WTC11 (cell line): ENCODE measurements at regions not wholly inside any gene's neighbourhood (a gene's known extent, or its start where the extent isn't known, plus 50 kb on each side); places are given as distances from the start of the nearest gene placed in this dataset.

Source experiments
- ATAC-seq: fragments of 200-7000 bp; cut with Tn5 transposase; 2 replicates; pipeline ENCODE4 v1.10.0; 2021; ENCODE audit warnings: mild to moderate bottlenecking, moderate library complexity
- CTCF ChIA-PET: fragments of 300-600 bp; sonication (Branson Sonifier 250); formaldehyde crosslinking; loops from one replicate; lab custom pipeline; 2021; ENCODE audit warnings: antibody characterized with exemption; lab: Charles Lee
- POLR2A ChIA-PET: fragments of 350-600 bp; sonication (Branson Sonifier 250); formaldehyde crosslinking; loops from one replicate; lab custom pipeline; 2021; ENCODE audit warnings: antibody characterized with exemption; lab: Charles Lee
- DNase-seq: peaks from one replicate; pipeline ENCODE4 v3.0.0; 2021; ENCODE audit warnings: low spot score
- H3K27ac Mint-ChIP-seq: 2 replicates; pipeline ENCODE4 v1.8.0; 2021; ENCODE audit warnings: mixed read lengths
- H3K27me3 Mint-ChIP-seq: 2 replicates; pipeline ENCODE4 v1.8.0; 2021; ENCODE audit warnings: low read depth, mild to moderate bottlenecking, moderate library complexity, mixed read lengths
- H3K36me3 Mint-ChIP-seq: 2 replicates; pipeline ENCODE4 v1.8.0; 2021; ENCODE audit warnings: mixed read lengths
- H3K4me1 Mint-ChIP-seq: 2 replicates; pipeline ENCODE4 v1.8.0; 2022; ENCODE audit warnings: mixed read lengths
- H3K4me3 Mint-ChIP-seq: 2 replicates; pipeline ENCODE4 v1.8.0; 2021; ENCODE audit warnings: mild to moderate bottlenecking, moderate library complexity, mixed read lengths
- H3K9me3 Mint-ChIP-seq: 2 replicates; pipeline ENCODE4 v1.8.0; 2021; ENCODE audit warnings: mixed read lengths
- FOXJ3 ChIP-seq: sonication (generic); formaldehyde crosslinking; IDR thresholded peaks from 2 replicates; pipeline ENCODE4 v1.9.0; 2021; ENCODE audit warnings: missing genetic modification reagents, mild to moderate bottlenecking, borderline replicate concordance
- GABPB1 ChIP-seq: sonication (generic); formaldehyde crosslinking; IDR thresholded peaks from 2 replicates; pipeline ENCODE4 v1.8.1; 2023; ENCODE audit warnings: mild to moderate bottlenecking, missing genetic modification reagents
- JUN ChIP-seq: sonication (generic); formaldehyde crosslinking; IDR thresholded peaks from 2 replicates; pipeline ENCODE4 v1.8.0; 2023; ENCODE audit warnings: mild to moderate bottlenecking, missing genetic modification reagents
- MXD4 ChIP-seq: fragments of 250-450 bp; sonication (Bioruptor Pico); IDR thresholded peaks from 2 replicates; pipeline ENCODE4 v1.8.0; 2021; ENCODE audit warnings: mild to moderate bottlenecking, moderate library complexity, borderline replicate concordance
- NR2C2 ChIP-seq: sonication (generic); formaldehyde crosslinking; IDR thresholded peaks from 2 replicates; pipeline ENCODE4 v1.8.0; 2022; ENCODE audit warnings: mild to moderate bottlenecking, missing genetic modification reagents
- OVOL2 ChIP-seq: fragments of 250-450 bp; sonication (Bioruptor Pico); IDR thresholded peaks from 2 replicates; pipeline ENCODE4 v1.9.0; 2021; ENCODE audit warnings: mild to moderate bottlenecking, borderline replicate concordance
- TP53 ChIP-seq: sonication (generic); formaldehyde crosslinking; IDR thresholded peaks from 2 replicates; pipeline ENCODE4 v1.8.1; 2023; ENCODE audit warnings: mild to moderate bottlenecking, missing genetic modification reagents
- TF ChIP-seq, protein P1 (sequence below): fragments of 250-450 bp; sonication (Bioruptor Pico); IDR thresholded peaks from 2 replicates; pipeline ENCODE4 v2.1.2; 2022; ENCODE audit warnings: mild to moderate bottlenecking, moderate library complexity
- TF ChIP-seq, protein P2 (sequence below): sonication (generic); formaldehyde crosslinking; IDR thresholded peaks from 2 replicates; pipeline ENCODE4 v1.8.0; 2022; ENCODE audit warnings: missing genetic modification reagents
- TF ChIP-seq, protein P3 (sequence below): sonication (generic); formaldehyde crosslinking; IDR thresholded peaks from 2 replicates; pipeline ENCODE4 v1.8.0; 2023; ENCODE audit warnings: missing genetic modification reagents
- TF ChIP-seq, protein P4 (sequence below): sonication (generic); formaldehyde crosslinking; IDR thresholded peaks from 2 replicates; pipeline ENCODE4 v1.8.1; 2022; ENCODE audit warnings: mild to moderate bottlenecking, missing genetic modification reagents, moderate library complexity, borderline replicate concordance
- TF ChIP-seq, protein P5 (sequence below): sonication (generic); formaldehyde crosslinking; IDR thresholded peaks from 2 replicates; pipeline ENCODE4 v1.8.1; 2023; ENCODE audit warnings: mild to moderate bottlenecking, missing genetic modification reagents
- TF ChIP-seq, protein P6 (sequence below): sonication (generic); formaldehyde crosslinking; IDR thresholded peaks from 2 replicates; pipeline ENCODE4 v1.8.1; 2022; ENCODE audit warnings: mild to moderate bottlenecking, moderate library complexity, missing genetic modification reagents
- TF ChIP-seq, protein P7 (sequence below): sonication (generic); formaldehyde crosslinking; IDR thresholded peaks from 2 replicates; pipeline ENCODE4 v1.8.0; 2022; ENCODE audit warnings: mild to moderate bottlenecking, missing genetic modification reagents
- TF ChIP-seq, protein P8 (sequence below): sonication (generic); formaldehyde crosslinking; IDR thresholded peaks from 2 replicates; pipeline ENCODE4 v1.8.1; 2023; ENCODE audit warnings: mild to moderate bottlenecking, missing genetic modification reagents
- TF ChIP-seq, protein P9 (sequence below): fragments of 250-450 bp; sonication (Bioruptor Pico); IDR thresholded peaks from 2 replicates; pipeline ENCODE4 v1.9.0; 2021; ENCODE audit warnings: moderate library complexity, mild to moderate bottlenecking, inconsistent platforms, borderline replicate concordance
- TF ChIP-seq, protein P10 (sequence below): sonication (generic); formaldehyde crosslinking; IDR thresholded peaks from 2 replicates; pipeline ENCODE4 v1.8.1; 2023; ENCODE audit warnings: mild to moderate bottlenecking, missing genetic modification reagents, borderline replicate concordance

DNA sequence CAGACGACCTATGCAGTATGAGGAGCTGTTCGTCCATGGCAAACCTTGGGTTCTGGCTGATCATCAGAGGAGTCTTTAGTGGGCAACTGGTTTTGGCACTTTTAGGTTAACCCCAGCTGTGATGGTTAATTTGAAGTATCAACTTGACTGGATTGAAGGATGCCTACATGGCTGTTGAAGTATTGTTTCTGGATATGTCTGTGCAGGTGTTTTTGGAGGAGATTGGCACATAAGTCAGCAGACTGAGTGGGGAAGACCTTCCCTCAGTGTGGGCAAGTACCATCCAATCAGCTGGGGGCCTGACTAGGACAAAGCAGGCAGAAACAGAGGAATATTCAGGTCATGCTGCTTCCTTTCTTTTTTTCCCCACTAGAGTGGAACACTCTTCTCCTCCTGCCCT is 284.1 kb downstream of the NFKBIZ start:
- Mint-ChIP-seq H3K9me3 (no peaks in the 10 kb centered on the region), H3K4me1 (peaks cover 2% of the 10 kb centered on the region; the same call in 1 of the 2 replicates), H3K4me3 (no peak overlapping the region), H3K36me3 (no peaks in the 10 kb centered on the region), H3K27ac (no peak overlapping the region), H3K27me3 (no peaks in the 10 kb centered on the region)
- no peak for DNase-seq
- ChIA-PET CTCF (no interaction called here), POLR2A (interaction anchor here (0.6 kb wide), 1 partner anchor 277 kb away, joined by 3 read pairs; no protein-coding TSS in a partner anchor)
- TF ChIP-seq, protein P1, sequence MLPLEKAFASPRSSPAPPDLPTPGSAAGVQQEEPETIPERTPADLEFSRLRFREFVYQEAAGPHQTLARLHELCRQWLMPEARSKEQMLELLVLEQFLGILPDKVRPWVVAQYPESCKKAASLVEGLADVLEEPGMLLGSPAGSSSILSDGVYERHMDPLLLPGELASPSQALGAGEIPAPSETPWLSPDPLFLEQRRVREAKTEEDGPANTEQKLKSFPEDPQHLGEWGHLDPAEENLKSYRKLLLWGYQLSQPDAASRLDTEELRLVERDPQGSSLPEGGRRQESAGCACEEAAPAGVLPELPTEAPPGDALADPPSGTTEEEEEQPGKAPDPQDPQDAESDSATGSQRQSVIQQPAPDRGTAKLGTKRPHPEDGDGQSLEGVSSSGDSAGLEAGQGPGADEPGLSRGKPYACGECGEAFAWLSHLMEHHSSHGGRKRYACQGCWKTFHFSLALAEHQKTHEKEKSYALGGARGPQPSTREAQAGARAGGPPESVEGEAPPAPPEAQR: no peak
- no peak for TF ChIP-seq MXD4 (CRISPR knock-in tag)
- TF ChIP-seq FOXJ3 (CRISPR knock-in tag): no peak
- TF ChIP-seq, protein P2, sequence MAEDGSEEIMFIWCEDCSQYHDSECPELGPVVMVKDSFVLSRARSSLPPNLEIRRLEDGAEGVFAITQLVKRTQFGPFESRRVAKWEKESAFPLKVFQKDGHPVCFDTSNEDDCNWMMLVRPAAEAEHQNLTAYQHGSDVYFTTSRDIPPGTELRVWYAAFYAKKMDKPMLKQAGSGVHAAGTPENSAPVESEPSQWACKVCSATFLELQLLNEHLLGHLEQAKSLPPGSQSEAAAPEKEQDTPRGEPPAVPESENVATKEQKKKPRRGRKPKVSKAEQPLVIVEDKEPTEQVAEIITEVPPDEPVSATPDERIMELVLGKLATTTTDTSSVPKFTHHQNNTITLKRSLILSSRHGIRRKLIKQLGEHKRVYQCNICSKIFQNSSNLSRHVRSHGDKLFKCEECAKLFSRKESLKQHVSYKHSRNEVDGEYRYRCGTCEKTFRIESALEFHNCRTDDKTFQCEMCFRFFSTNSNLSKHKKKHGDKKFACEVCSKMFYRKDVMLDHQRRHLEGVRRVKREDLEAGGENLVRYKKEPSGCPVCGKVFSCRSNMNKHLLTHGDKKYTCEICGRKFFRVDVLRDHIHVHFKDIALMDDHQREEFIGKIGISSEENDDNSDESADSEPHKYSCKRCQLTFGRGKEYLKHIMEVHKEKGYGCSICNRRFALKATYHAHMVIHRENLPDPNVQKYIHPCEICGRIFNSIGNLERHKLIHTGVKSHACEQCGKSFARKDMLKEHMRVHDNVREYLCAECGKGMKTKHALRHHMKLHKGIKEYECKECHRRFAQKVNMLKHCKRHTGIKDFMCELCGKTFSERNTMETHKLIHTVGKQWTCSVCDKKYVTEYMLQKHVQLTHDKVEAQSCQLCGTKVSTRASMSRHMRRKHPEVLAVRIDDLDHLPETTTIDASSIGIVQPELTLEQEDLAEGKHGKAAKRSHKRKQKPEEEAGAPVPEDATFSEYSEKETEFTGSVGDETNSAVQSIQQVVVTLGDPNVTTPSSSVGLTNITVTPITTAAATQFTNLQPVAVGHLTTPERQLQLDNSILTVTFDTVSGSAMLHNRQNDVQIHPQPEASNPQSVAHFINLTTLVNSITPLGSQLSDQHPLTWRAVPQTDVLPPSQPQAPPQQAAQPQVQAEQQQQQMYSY: no peak
- TF ChIP-seq GABPB1 (CRISPR knock-in tag): no peak
- TF ChIP-seq, protein P3, sequence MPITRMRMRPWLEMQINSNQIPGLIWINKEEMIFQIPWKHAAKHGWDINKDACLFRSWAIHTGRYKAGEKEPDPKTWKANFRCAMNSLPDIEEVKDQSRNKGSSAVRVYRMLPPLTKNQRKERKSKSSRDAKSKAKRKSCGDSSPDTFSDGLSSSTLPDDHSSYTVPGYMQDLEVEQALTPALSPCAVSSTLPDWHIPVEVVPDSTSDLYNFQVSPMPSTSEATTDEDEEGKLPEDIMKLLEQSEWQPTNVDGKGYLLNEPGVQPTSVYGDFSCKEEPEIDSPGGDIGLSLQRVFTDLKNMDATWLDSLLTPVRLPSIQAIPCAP: no peak
- TF ChIP-seq, protein P4, sequence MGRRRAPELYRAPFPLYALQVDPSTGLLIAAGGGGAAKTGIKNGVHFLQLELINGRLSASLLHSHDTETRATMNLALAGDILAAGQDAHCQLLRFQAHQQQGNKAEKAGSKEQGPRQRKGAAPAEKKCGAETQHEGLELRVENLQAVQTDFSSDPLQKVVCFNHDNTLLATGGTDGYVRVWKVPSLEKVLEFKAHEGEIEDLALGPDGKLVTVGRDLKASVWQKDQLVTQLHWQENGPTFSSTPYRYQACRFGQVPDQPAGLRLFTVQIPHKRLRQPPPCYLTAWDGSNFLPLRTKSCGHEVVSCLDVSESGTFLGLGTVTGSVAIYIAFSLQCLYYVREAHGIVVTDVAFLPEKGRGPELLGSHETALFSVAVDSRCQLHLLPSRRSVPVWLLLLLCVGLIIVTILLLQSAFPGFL (CRISPR knock-in tag): no peak
- TF ChIP-seq, protein P5, sequence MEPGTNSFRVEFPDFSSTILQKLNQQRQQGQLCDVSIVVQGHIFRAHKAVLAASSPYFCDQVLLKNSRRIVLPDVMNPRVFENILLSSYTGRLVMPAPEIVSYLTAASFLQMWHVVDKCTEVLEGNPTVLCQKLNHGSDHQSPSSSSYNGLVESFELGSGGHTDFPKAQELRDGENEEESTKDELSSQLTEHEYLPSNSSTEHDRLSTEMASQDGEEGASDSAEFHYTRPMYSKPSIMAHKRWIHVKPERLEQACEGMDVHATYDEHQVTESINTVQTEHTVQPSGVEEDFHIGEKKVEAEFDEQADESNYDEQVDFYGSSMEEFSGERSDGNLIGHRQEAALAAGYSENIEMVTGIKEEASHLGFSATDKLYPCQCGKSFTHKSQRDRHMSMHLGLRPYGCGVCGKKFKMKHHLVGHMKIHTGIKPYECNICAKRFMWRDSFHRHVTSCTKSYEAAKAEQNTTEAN (CRISPR knock-in tag): no peak
- TF ChIP-seq, protein P6, sequence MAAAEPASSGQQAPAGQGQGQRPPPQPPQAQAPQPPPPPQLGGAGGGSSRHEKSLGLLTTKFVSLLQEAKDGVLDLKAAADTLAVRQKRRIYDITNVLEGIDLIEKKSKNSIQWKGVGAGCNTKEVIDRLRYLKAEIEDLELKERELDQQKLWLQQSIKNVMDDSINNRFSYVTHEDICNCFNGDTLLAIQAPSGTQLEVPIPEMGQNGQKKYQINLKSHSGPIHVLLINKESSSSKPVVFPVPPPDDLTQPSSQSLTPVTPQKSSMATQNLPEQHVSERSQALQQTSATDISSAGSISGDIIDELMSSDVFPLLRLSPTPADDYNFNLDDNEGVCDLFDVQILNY (CRISPR knock-in tag): no peak
- ATAC-seq: no peak

DNA sequence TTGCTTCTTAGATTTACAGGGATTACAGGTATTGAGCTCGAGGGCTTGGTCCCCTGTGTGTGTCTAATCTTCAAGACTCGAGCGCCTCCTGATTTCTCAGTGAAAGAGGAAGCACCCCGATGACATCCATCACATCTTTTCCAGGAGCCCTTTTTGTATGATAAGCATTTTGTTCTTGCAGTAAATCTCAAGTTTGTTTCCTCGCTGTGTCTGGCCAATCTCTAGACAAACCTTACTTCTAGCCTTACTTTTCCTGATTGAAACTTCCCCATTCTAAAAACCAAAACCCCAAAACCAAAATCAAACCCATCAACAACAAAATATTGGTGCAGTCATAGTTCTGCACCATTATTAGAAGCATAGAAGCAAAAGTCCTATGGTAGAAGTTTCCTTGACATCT is 286.0 kb downstream of the NFKBIZ start:
- TF ChIP-seq, protein P7, sequence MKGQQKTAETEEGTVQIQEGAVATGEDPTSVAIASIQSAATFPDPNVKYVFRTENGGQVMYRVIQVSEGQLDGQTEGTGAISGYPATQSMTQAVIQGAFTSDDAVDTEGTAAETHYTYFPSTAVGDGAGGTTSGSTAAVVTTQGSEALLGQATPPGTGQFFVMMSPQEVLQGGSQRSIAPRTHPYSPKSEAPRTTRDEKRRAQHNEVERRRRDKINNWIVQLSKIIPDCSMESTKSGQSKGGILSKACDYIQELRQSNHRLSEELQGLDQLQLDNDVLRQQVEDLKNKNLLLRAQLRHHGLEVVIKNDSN (CRISPR knock-in tag): no peak
- TF ChIP-seq, protein P8, sequence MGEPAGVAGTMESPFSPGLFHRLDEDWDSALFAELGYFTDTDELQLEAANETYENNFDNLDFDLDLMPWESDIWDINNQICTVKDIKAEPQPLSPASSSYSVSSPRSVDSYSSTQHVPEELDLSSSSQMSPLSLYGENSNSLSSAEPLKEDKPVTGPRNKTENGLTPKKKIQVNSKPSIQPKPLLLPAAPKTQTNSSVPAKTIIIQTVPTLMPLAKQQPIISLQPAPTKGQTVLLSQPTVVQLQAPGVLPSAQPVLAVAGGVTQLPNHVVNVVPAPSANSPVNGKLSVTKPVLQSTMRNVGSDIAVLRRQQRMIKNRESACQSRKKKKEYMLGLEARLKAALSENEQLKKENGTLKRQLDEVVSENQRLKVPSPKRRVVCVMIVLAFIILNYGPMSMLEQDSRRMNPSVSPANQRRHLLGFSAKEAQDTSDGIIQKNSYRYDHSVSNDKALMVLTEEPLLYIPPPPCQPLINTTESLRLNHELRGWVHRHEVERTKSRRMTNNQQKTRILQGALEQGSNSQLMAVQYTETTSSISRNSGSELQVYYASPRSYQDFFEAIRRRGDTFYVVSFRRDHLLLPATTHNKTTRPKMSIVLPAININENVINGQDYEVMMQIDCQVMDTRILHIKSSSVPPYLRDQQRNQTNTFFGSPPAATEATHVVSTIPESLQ (CRISPR knock-in tag): no peak
- TF ChIP-seq, protein P9, sequence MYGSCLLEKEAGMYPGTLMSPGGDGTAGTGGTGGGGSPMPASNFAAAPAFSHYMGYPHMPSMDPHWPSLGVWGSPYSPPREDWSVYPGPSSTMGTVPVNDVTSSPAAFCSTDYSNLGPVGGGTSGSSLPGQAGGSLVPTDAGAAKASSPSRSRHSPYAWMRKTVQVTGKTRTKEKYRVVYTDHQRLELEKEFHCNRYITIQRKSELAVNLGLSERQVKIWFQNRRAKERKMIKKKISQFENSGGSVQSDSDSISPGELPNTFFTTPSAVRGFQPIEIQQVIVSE (CRISPR knock-in tag): no peak
- TF ChIP-seq NR2C2 (no peak), OVOL2 (CRISPR knock-in tag) (no peak), JUN (CRISPR knock-in tag) (no peak), TP53 (no peak)
- TF ChIP-seq, protein P10, sequence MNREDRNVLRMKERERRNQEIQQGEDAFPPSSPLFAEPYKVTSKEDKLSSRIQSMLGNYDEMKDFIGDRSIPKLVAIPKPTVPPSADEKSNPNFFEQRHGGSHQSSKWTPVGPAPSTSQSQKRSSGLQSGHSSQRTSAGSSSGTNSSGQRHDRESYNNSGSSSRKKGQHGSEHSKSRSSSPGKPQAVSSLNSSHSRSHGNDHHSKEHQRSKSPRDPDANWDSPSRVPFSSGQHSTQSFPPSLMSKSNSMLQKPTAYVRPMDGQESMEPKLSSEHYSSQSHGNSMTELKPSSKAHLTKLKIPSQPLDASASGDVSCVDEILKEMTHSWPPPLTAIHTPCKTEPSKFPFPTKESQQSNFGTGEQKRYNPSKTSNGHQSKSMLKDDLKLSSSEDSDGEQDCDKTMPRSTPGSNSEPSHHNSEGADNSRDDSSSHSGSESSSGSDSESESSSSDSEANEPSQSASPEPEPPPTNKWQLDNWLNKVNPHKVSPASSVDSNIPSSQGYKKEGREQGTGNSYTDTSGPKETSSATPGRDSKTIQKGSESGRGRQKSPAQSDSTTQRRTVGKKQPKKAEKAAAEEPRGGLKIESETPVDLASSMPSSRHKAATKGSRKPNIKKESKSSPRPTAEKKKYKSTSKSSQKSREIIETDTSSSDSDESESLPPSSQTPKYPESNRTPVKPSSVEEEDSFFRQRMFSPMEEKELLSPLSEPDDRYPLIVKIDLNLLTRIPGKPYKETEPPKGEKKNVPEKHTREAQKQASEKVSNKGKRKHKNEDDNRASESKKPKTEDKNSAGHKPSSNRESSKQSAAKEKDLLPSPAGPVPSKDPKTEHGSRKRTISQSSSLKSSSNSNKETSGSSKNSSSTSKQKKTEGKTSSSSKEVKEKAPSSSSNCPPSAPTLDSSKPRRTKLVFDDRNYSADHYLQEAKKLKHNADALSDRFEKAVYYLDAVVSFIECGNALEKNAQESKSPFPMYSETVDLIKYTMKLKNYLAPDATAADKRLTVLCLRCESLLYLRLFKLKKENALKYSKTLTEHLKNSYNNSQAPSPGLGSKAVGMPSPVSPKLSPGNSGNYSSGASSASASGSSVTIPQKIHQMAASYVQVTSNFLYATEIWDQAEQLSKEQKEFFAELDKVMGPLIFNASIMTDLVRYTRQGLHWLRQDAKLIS (CRISPR knock-in tag): no peak
- TF ChIP-seq, all 79 proteins: peak for 0
- ATAC-seq (no peak), DNase-seq (no peak)
- Mint-ChIP-seq H3K27me3 (no peaks in the 10 kb centered on the region), H3K4me3 (no peak overlapping the region), H3K9me3 (no peaks in the 10 kb centered on the region), H3K36me3 (no peaks in the 10 kb centered on the region), H3K27ac (no peak overlapping the region), H3K4me1 (peaks cover under 1% of the 10 kb centered on the region; the same call in 1 of the 2 replicates)
- CTCF ChIA-PET: interaction anchor here (0.9 kb wide), 1 partner anchor 94 kb away, joined by 3 read pairs; no protein-coding TSS in a partner anchor
- POLR2A ChIA-PET: no interaction called here
